ENCODE measurements at regions not wholly inside any gene's neighbourhood (a gene's known extent, or its start where the extent isn't known, plus 50 kb on each side); places are given as distances from the start of the nearest gene placed in this dataset.

DNA sequence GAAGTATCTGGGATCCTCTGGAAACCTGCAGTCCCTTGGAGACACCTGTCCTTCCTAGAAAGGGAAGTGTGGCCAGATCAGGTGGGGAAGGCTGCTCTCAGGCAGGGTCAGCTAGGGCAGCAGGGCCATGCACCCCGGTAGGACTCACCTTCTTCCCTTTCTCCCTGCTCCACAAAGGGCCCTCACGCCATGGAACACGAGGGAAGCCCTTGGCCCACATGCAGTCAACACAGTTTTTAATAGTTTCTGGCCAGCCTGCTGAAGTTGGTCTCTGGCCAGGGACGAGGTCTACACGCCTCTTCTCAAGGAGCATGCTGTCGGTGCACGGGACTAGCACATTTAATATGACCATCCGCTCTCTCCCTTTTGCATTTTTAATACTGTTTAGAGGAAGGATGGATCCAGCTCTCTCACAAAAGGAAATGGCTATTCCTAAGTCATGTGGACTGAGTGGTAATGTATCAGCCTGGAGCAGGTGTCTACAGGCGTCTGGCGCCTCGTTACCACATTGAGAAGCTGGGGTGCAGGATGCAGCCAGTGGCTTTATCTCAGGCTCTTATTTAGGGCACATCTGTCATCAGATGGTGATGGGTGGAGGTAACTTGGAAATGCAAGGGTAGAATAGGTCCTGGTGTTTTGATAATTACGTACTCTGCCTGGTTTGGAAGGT is 153.9 kb downstream of the KLF13 start:
- H3K36me3 ChIP-seq (ENCODE audit: control insufficient read depth in 4 of 4, insufficient read depth in 4 of 4, low read length in 3 of 4): no peaks in the 10 kb centered on the region
- no peak overlapping the region for H3K27ac ChIP-seq (ENCODE audit: insufficient read depth in 1 of 2, low read depth in 1 of 2, low read length in 2 of 2, poor library complexity in 1 of 2, severe bottlenecking in 2 of 2)
- H3K27me3 ChIP-seq (replicated peaks in 2 of 5; ENCODE audit: control insufficient read depth in 4 of 5, insufficient read depth in 5 of 5, low read length in 4 of 5): peaks cover 0 to 53% (median 27%) of the 10 kb centered on the region in 5 experiments
- H3K9me3 ChIP-seq (ENCODE audit: control extremely low read depth in 1 of 5, control insufficient read depth in 4 of 5, insufficient read depth in 2 of 5, low read depth in 1 of 5, low read length in 4 of 5): peaks cover 0 to 9% (median 4%) of the 10 kb centered on the region in 5 experiments
- peaks cover 0 to 10% (median 5%) of the 10 kb centered on the region in 4 experiments for H3K4me1 ChIP-seq (ENCODE audit: control extremely low read depth in 1 of 4, control insufficient read depth in 4 of 4, insufficient read depth in 4 of 4, low read length in 3 of 4)
- WGBS (ENCODE audit: insufficient coverage): 95% methylated on average over 8 of the region's 12 CpGs
- CTCF ChIA-PET: no interaction called here
- POLR2A ChIA-PET: no interaction called here
- no peak for DNase-seq
- no peak overlapping the region for H3K4me3 ChIP-seq (ENCODE audit: control insufficient read depth in 1 of 7, extremely low read depth in 1 of 7, insufficient read depth in 4 of 7, low read depth in 2 of 7, low read length in 6 of 7)

DNA sequence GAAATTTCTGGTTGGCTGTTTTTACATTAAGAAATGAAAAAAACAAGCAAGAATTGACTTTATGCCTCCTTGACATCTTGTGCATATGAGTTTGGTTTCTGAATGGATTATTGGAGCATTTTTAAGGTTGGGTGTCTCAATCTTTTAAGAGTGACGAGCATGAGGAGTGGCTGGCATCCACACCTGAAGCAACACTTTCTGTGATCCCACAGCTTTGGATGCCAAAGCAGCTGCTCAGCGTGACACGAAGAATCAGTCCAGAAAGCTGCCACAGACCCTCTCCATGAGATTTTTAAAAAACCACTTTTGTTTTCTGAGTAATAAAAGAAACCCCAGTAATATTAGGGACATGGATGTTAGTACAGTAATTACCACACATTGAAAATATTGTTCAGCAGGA is 154.5 kb downstream of the KLF13 start:
- 100% methylated on average over 1 of the region's 3 CpGs for WGBS (ENCODE audit: insufficient coverage)
- ChIA-PET POLR2A (no interaction called here), CTCF (interaction anchor here (0.8 to 2.2 kb wide), 3 partner anchors 8 to 46 kb away, joined by 4 to 11 read pairs (median 5); no protein-coding TSS in a partner anchor)
- Histone ChIP-seq H3K27ac (ENCODE audit: insufficient read depth in 1 of 2, low read depth in 1 of 2, low read length in 2 of 2, poor library complexity in 1 of 2, severe bottlenecking in 2 of 2) (no peak overlapping the region), H3K4me1 (ENCODE audit: control extremely low read depth in 1 of 4, control insufficient read depth in 4 of 4, insufficient read depth in 4 of 4, low read length in 3 of 4) (peaks cover 0 to 6% (median 5%) of the 10 kb centered on the region in 4 experiments), H3K27me3 (replicated peaks in 2 of 5; ENCODE audit: control insufficient read depth in 4 of 5, insufficient read depth in 5 of 5, low read length in 4 of 5) (peaks cover 0 to 60% (median 27%) of the 10 kb centered on the region in 5 experiments), H3K9me3 (ENCODE audit: control extremely low read depth in 1 of 5, control insufficient read depth in 4 of 5, insufficient read depth in 2 of 5, low read depth in 1 of 5, low read length in 4 of 5) (peaks cover 0 to 9% (median 4%) of the 10 kb centered on the region in 5 experiments), H3K4me3 (ENCODE audit: control insufficient read depth in 1 of 7, extremely low read depth in 1 of 7, insufficient read depth in 4 of 7, low read depth in 2 of 7, low read length in 6 of 7) (no peak overlapping the region), H3K36me3 (ENCODE audit: control insufficient read depth in 4 of 4, insufficient read depth in 4 of 4, low read length in 3 of 4) (no peaks in the 10 kb centered on the region)
- no peak for DNase-seq

GRCh38 chr15:31482122-31482922 is 155.7 kb downstream of the KLF13 start:
- no peak overlapping the region for H3K27ac ChIP-seq (ENCODE audit: insufficient read depth in 1 of 2, low read depth in 1 of 2, low read length in 2 of 2, poor library complexity in 1 of 2, severe bottlenecking in 2 of 2)
- H3K36me3 ChIP-seq (ENCODE audit: control insufficient read depth in 4 of 4, insufficient read depth in 4 of 4, low read length in 3 of 4): no peaks in the 10 kb centered on the region
- ChIA-PET CTCF (interaction anchor here (0.8 to 2.5 kb wide), 5 partner anchors 8 to 47 kb away, joined by 4 to 11 read pairs (median 5); no protein-coding TSS in a partner anchor), POLR2A (interaction anchor here (0.7 kb wide), 1 partner anchor 46 kb away, joined by 3 read pairs; no protein-coding TSS in a partner anchor)
- peaks cover 0 to 6% (median 5%) of the 10 kb centered on the region in 4 experiments for H3K4me1 ChIP-seq (ENCODE audit: control extremely low read depth in 1 of 4, control insufficient read depth in 4 of 4, insufficient read depth in 4 of 4, low read length in 3 of 4)
- H3K27me3 ChIP-seq (replicated peaks in 2 of 5; ENCODE audit: control insufficient read depth in 4 of 5, insufficient read depth in 5 of 5, low read length in 4 of 5): peaks cover 0 to 60% (median 30%) of the 10 kb centered on the region in 5 experiments
- peaks cover 0 to 9% (median 4%) of the 10 kb centered on the region in 5 experiments for H3K9me3 ChIP-seq (ENCODE audit: control extremely low read depth in 1 of 5, control insufficient read depth in 4 of 5, insufficient read depth in 2 of 5, low read depth in 1 of 5, low read length in 4 of 5)
- no peak for DNase-seq
- 98% methylated on average over 31 of the region's 38 CpGs for WGBS (ENCODE audit: insufficient coverage)
- H3K4me3 ChIP-seq (ENCODE audit: control insufficient read depth in 1 of 7, extremely low read depth in 1 of 7, insufficient read depth in 4 of 7, low read depth in 2 of 7, low read length in 6 of 7): no peak overlapping the region

DNA sequence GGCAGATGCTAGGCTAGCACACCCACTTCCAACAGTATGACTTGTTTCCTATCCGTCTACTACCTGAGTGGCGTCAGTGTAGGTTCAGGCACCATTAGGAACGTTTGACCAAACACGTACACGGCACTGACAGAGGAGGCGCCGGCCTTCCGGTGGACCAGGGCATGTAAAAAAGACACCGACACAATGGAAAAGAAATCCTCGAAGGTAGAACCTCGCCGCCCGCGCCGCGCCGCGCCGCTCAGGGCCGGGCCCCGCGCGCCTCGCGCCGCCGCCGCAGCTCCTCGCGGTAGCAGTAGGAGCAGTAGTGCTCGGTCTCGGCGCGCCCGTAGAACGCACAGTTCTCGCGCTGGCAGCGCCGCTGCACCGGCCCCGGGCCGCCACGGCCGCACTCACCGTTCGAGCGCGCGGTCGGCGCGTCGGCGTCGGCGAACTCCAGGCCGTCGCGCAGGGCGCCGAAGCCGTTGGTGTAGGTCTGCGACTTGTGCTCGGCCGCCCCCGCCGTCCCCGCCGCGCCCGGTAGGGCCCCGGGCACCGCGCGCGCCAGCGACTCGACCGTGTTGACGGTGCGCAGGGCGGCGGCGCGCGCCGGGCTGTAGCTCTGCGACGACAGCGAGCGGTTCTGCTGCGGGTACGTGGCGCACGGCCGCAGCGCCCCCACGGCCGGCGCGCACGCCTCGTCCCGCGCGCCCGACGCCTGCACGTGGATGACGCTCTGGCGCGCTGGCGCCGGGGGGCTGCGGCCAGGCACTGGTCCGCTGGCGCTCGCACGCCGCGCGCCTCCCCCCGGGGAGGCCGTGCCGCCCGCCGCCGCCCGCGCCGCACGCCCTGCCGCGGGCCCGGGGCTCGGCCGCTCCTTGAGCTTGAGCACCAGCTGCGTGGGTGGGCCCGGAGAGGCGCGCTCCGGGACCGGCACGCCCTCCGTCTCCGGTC is 156.7 kb downstream of the KLF13 start:
- ChIA-PET POLR2A (no interaction called here), CTCF (interaction anchor here (0.7 to 2.5 kb wide), 4 partner anchors 11 to 48 kb away, joined by 3 to 11 read pairs (median 7); no protein-coding TSS in a partner anchor)
- Histone ChIP-seq H3K36me3 (ENCODE audit: control insufficient read depth in 4 of 4, insufficient read depth in 4 of 4, low read length in 3 of 4) (no peaks in the 10 kb centered on the region), H3K27ac (ENCODE audit: insufficient read depth in 1 of 2, low read depth in 1 of 2, low read length in 2 of 2, poor library complexity in 1 of 2, severe bottlenecking in 2 of 2) (no peak overlapping the region), H3K27me3 (replicated peaks in 2 of 5; ENCODE audit: control insufficient read depth in 4 of 5, insufficient read depth in 5 of 5, low read length in 4 of 5) (peaks cover 0 to 60% (median 30%) of the 10 kb centered on the region in 5 experiments), H3K9me3 (ENCODE audit: control extremely low read depth in 1 of 5, control insufficient read depth in 4 of 5, insufficient read depth in 2 of 5, low read depth in 1 of 5, low read length in 4 of 5) (peaks cover 0 to 9% (median 4%) of the 10 kb centered on the region in 5 experiments), H3K4me1 (ENCODE audit: control extremely low read depth in 1 of 4, control insufficient read depth in 4 of 4, insufficient read depth in 4 of 4, low read length in 3 of 4) (peaks cover 0 to 7% (median 6%) of the 10 kb centered on the region in 4 experiments), H3K4me3 (ENCODE audit: control insufficient read depth in 1 of 7, extremely low read depth in 1 of 7, insufficient read depth in 4 of 7, low read depth in 2 of 7, low read length in 6 of 7) (peak overlapping the region in 6 of 7 experiments; percentile 6 to 62 (median 43))
- peak; percentile 25 to 69 (median 60) for DNase-seq
- 3% methylated on average over 122 of the region's 147 CpGs for WGBS (ENCODE audit: insufficient coverage)

GRCh38 chr15:31483986-31484951 is 157.6 kb downstream of the KLF13 start:
- Histone ChIP-seq H3K27ac (ENCODE audit: insufficient read depth in 1 of 2, low read depth in 1 of 2, low read length in 2 of 2, poor library complexity in 1 of 2, severe bottlenecking in 2 of 2) (no peak overlapping the region), H3K27me3 (replicated peaks in 2 of 5; ENCODE audit: control insufficient read depth in 4 of 5, insufficient read depth in 5 of 5, low read length in 4 of 5) (peaks cover 0 to 57% (median 30%) of the 10 kb centered on the region in 5 experiments), H3K36me3 (ENCODE audit: control insufficient read depth in 4 of 4, insufficient read depth in 4 of 4, low read length in 3 of 4) (no peaks in the 10 kb centered on the region), H3K9me3 (ENCODE audit: control extremely low read depth in 1 of 5, control insufficient read depth in 4 of 5, insufficient read depth in 2 of 5, low read depth in 1 of 5, low read length in 4 of 5) (peaks cover 0 to 9% (median 4%) of the 10 kb centered on the region in 5 experiments), H3K4me3 (ENCODE audit: control insufficient read depth in 1 of 7, extremely low read depth in 1 of 7, insufficient read depth in 4 of 7, low read depth in 2 of 7, low read length in 6 of 7) (peak overlapping the region in 1 of 7 experiments; percentile 34), H3K4me1 (ENCODE audit: control extremely low read depth in 1 of 4, control insufficient read depth in 4 of 4, insufficient read depth in 4 of 4, low read length in 3 of 4) (peaks cover 0 to 11% (median 8%) of the 10 kb centered on the region in 4 experiments)
- ChIA-PET CTCF (interaction anchor here (0.7 to 2.5 kb wide), 3 partner anchors 35 to 49 kb away, joined by 3 to 7 read pairs (median 7); no protein-coding TSS in a partner anchor), POLR2A (no interaction called here)
- peak in 1 of 3 donors; percentile 46 for DNase-seq
- WGBS (ENCODE audit: insufficient coverage): 49% methylated on average over 84 of the region's 100 CpGs
